Natural killer cell (primary cell): ENCODE measurements at regions not wholly inside any gene's neighbourhood (a gene's known extent, or its start where the extent isn't known, plus 50 kb on each side); places are given as distances from the start of the nearest gene placed in this dataset.
"Not testable (repeated sequence)": the region's sequence is repeated elsewhere in the genome, so short reads cannot be mapped to it uniquely, and the experiment has no call there.

Source experiments
- ATAC-seq, 3 donors: fragments of 150-1000 bp in 2 of 3; fragments of 200-7000 bp in 1 of 3; cut with Tn5 transposase; 1 replicate in 1 of 3; 2 replicates in 2 of 3; pipeline ENCODE4 v1.10.0; 2021; ENCODE audit warnings: mild to moderate bottlenecking in 2 of 3, moderate library complexity in 2 of 3
- DNase-seq, 2 donors: peaks; one replicate each; pipeline versions ENCODE4 v3.0.0 to v3.0.0-alpha.2; 2013 to 2021; ENCODE audit warnings: mixed read lengths in 1 of 2
- H3K27ac ChIP-seq: one replicate; pipeline ENCODE4 v1.5.1; 2013; ENCODE audit warnings: mild to moderate bottlenecking, low read length
- H3K27me3 ChIP-seq: one replicate; pipeline ENCODE4 v1.6.1; 2013; ENCODE audit warnings: low read length; ENCODE audit not compliant: control insufficient read depth, insufficient read depth
- H3K36me3 ChIP-seq: one replicate; pipeline ENCODE4 v1.6.1; 2013; ENCODE audit warnings: low read length; ENCODE audit not compliant: control insufficient read depth, insufficient read depth
- H3K4me1 ChIP-seq: one replicate; pipeline ENCODE4 v1.6.1; 2013; ENCODE audit warnings: low read length; ENCODE audit not compliant: control insufficient read depth, insufficient read depth
- H3K4me3 ChIP-seq: one replicate; pipeline ENCODE4 v1.5.1; 2013; ENCODE audit warnings: low read length
- H3K9me3 ChIP-seq: one replicate; pipeline ENCODE4 v1.6.1; 2013; ENCODE audit warnings: low read length; ENCODE audit not compliant: control insufficient read depth, insufficient read depth
- H3K27ac Mint-ChIP-seq, 2 donors: one replicate each; pipeline ENCODE4 v1.8.0; 2022; ENCODE audit warnings: mild to moderate bottlenecking in 2 of 2, mixed read lengths in 2 of 2, moderate library complexity in 1 of 2
- H3K27me3 Mint-ChIP-seq, 2 donors: one replicate each; pipeline ENCODE4 v1.8.0; 2022; ENCODE audit warnings: low read depth in 2 of 2, mixed read lengths in 2 of 2
- H3K36me3 Mint-ChIP-seq: one replicate; pipeline ENCODE4 v1.8.0; 2022; ENCODE audit warnings: mixed read lengths
- H3K4me1 Mint-ChIP-seq, 2 donors: one replicate each; pipeline ENCODE4 v1.8.0; 2022; ENCODE audit warnings: mixed read lengths in 2 of 2
- H3K4me3 Mint-ChIP-seq: one replicate; pipeline ENCODE4 v1.8.0; 2022; ENCODE audit warnings: mild to moderate bottlenecking, moderate library complexity, mixed read lengths
- H3K9me3 Mint-ChIP-seq, 2 donors: one replicate each; pipeline ENCODE4 v1.8.0; 2022; ENCODE audit warnings: mixed read lengths in 2 of 2
- WGBS: methylation state at CpG from one replicate; pipeline ENCODE4 v1.1.7; 2013; ENCODE audit warnings: missing lambda C conversion rate; ENCODE audit not compliant: insufficient coverage; 5-methylcytosine and 5-hydroxymethylcytosine counted together
- intact Hi-C: fragments of 100-400 bp; cut with micrococcal nuclease; formaldehyde crosslinking; loops from one replicate; pipeline ENCODE4 v1.14.2; 2022
- TF ChIP-seq, protein P1 (sequence below): fragments of 200-600 bp; IDR thresholded peaks from one replicate; pipeline ENCODE4 v1.8.0; 2022; ENCODE audit warnings: antibody characterized with exemption

GRCh38 chrY:21705309-21705708, 170.6 kb downstream of the RBMY1A1 start:
- intact Hi-C loops: no loop called here

DNA sequence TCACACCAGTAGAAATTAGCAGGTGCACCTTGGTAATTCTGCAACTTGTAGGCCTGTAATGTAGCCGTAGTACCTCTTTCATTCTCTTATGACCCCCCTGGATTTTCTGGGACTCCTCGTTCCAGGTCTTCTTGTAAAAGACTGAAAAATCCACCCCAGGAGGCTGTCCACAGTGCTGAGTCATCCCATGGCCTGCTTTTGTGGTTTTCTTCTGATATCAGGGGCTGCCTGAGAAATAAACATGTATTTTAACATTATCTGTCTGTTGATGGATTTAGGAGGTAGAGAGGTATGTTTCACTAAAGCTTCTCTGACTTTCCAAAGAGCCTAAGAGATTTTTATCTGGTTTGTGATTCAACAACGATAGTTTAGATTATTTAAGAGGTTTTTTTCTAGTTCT, 171.9 kb downstream of the RBMY1A1 start:
- H3K9me3 Mint-ChIP-seq, H3K27me3 ChIP-seq, DNase-seq, H3K4me3 ChIP-seq, H3K27ac Mint-ChIP-seq, H3K4me1 Mint-ChIP-seq, H3K36me3 Mint-ChIP-seq, H3K4me1 ChIP-seq, H3K27me3 Mint-ChIP-seq, H3K4me3 Mint-ChIP-seq, H3K9me3 ChIP-seq, H3K27ac ChIP-seq, intact Hi-C loops, ATAC-seq, H3K36me3 ChIP-seq: not testable (repeated sequence)
- 30% methylated on average over 2 of the region's 3 CpGs for WGBS

More at GRCh38 chrY:21705309-21705708, 170.6 kb downstream of the RBMY1A1 start:
- no peaks in the 10 kb centered on the region for H3K9me3 Mint-ChIP-seq
- no peak overlapping the region for H3K27ac ChIP-seq
- H3K4me3 Mint-ChIP-seq: no peak overlapping the region
- no peak overlapping the region for H3K4me3 ChIP-seq
- H3K27me3 ChIP-seq: no peaks in the 10 kb centered on the region
- no peak for DNase-seq
- H3K4me1 Mint-ChIP-seq: no peaks in the 10 kb centered on the region
- TF ChIP-seq, protein P1, sequence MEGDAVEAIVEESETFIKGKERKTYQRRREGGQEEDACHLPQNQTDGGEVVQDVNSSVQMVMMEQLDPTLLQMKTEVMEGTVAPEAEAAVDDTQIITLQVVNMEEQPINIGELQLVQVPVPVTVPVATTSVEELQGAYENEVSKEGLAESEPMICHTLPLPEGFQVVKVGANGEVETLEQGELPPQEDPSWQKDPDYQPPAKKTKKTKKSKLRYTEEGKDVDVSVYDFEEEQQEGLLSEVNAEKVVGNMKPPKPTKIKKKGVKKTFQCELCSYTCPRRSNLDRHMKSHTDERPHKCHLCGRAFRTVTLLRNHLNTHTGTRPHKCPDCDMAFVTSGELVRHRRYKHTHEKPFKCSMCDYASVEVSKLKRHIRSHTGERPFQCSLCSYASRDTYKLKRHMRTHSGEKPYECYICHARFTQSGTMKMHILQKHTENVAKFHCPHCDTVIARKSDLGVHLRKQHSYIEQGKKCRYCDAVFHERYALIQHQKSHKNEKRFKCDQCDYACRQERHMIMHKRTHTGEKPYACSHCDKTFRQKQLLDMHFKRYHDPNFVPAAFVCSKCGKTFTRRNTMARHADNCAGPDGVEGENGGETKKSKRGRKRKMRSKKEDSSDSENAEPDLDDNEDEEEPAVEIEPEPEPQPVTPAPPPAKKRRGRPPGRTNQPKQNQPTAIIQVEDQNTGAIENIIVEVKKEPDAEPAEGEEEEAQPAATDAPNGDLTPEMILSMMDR: no peak
- no peak for ATAC-seq
- H3K4me1 ChIP-seq: no peaks in the 10 kb centered on the region
- peaks cover 4% of the 10 kb centered on the region for H3K9me3 ChIP-seq
- no peaks in the 10 kb centered on the region for H3K36me3 Mint-ChIP-seq
- no peaks in the 10 kb centered on the region for H3K27me3 Mint-ChIP-seq
- no peak overlapping the region for H3K27ac Mint-ChIP-seq
- no peaks in the 10 kb centered on the region for H3K36me3 ChIP-seq

DNA sequence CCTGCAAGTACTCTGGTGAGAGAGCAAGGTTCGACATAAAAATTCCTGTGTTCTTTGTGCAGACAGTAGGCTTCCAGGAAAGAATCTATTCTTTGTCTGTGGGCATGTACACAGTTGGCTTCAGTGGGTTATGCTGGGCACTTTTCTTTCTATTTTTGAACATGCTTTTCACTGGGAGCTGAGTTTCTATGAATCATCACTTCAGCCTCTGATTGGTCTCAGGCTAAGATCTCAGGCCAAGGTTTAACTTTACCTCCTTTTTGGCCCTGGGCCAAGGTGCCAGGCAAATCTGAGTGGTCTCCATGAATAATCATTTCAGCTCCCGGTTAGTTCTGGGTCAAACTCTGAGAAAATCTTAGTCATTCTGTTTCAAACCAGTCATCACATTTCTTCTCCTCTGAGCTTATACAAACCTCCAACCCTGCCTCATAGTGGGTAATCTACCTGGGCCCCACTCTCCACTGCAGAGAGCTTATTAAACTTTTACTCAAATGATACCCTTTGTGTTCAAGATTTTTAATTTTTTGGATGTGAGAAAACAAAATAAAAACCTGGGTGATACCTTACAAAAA, 158.8 kb downstream of the RBMY1D start:
- H3K4me1 ChIP-seq, H3K4me3 ChIP-seq, H3K9me3 Mint-ChIP-seq, H3K4me3 Mint-ChIP-seq, H3K36me3 Mint-ChIP-seq, ATAC-seq, intact Hi-C loops, H3K9me3 ChIP-seq, H3K4me1 Mint-ChIP-seq, H3K36me3 ChIP-seq, DNase-seq, H3K27ac Mint-ChIP-seq, H3K27ac ChIP-seq, H3K27me3 Mint-ChIP-seq, H3K27me3 ChIP-seq: not testable (repeated sequence)
- WGBS: no CpG with 5 or more reads among the region's 2 CpGs

DNA sequence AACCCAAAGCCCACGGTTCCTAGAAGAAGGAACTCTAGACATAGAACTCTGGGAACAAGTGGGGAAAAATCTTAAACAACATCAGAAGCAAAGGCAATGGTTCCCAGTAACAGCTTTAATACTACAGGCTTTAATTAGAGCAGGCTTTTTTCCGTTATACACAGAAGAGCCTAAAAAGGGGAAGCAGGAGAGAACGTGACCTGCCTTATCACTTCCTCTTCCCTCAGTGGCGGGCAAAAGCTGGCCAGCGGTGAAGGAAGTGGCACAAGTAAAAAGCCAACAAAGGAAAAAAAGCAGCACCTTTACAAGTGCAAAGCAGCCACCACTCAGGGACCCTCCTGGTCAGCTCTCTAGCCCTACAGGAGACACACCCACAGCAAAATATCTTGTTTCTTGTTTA, 149.3 kb downstream of the RBMY1D start:
- H3K4me1 Mint-ChIP-seq, ATAC-seq, H3K36me3 ChIP-seq, H3K4me1 ChIP-seq, H3K9me3 Mint-ChIP-seq, H3K4me3 Mint-ChIP-seq, H3K27ac Mint-ChIP-seq, H3K27ac ChIP-seq, H3K36me3 Mint-ChIP-seq, intact Hi-C loops, H3K27me3 ChIP-seq, H3K27me3 Mint-ChIP-seq, H3K9me3 ChIP-seq, DNase-seq, H3K4me3 ChIP-seq: not testable (repeated sequence)
- no CpG with 5 or more reads among the region's 5 CpGs for WGBS

- H3K36me3 ChIP-seq, H3K9me3 Mint-ChIP-seq, H3K9me3 ChIP-seq, H3K4me3 Mint-ChIP-seq, H3K27ac Mint-ChIP-seq, ATAC-seq, H3K4me1 Mint-ChIP-seq, H3K27me3 Mint-ChIP-seq, H3K4me3 ChIP-seq, H3K27ac ChIP-seq, H3K36me3 Mint-ChIP-seq, H3K27me3 ChIP-seq, DNase-seq, intact Hi-C loops, H3K4me1 ChIP-seq: not testable (repeated sequence)
- no CpG with 5 or more reads among the region's 5 CpGs for WGBS
Observed at GRCh38 chrY:21760243-21760642, 134.1 kb downstream of the RBMY1D start.

GRCh38 chrY:21767824-21768223, 126.5 kb downstream of the RBMY1D start:
- H3K27ac Mint-ChIP-seq, H3K4me1 ChIP-seq, H3K27me3 ChIP-seq, H3K27me3 Mint-ChIP-seq, H3K36me3 Mint-ChIP-seq, H3K36me3 ChIP-seq, H3K27ac ChIP-seq, ATAC-seq, H3K4me3 Mint-ChIP-seq, H3K4me3 ChIP-seq, DNase-seq, H3K4me1 Mint-ChIP-seq, H3K9me3 ChIP-seq, intact Hi-C loops, H3K9me3 Mint-ChIP-seq: not testable (repeated sequence)
- WGBS: no CpG with 5 or more reads among the region's 1 CpG

DNA sequence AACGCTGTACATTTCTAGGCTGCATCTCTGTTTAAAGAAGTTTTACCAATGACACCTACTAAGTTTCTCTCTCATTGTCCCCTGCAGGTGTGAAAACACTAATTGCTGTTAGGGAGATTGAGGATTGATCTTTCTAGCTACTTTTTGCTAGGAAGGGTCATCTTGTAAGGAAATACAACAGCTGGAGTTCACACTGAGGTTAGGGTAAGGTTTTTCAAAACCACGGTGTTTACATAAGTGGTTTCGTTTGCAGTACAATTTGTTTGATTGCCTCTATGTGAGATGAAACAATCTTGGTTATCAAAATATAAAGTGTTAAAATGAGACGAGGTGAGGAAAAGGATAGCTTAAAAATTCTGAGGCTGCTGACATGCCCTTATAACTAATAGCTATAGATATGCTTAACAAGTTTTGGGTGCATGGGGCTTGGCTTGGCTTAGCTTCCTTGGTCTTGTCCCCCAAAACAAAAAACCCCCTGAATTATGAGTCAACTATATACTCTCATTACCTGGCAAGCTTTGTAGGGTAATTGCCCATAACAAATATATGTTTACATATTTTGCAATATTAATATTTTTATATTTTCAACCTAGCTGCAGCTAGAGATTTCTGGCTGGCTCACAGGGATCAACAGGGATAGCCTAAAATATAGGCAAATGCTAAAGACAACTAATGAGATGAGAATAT, 112.0 kb downstream of the RBMY1D start:
- DNase-seq, H3K9me3 Mint-ChIP-seq, H3K4me3 ChIP-seq, H3K27me3 Mint-ChIP-seq, H3K9me3 ChIP-seq, H3K27ac Mint-ChIP-seq, H3K36me3 ChIP-seq, H3K27ac ChIP-seq, intact Hi-C loops, H3K4me3 Mint-ChIP-seq, H3K36me3 Mint-ChIP-seq, ATAC-seq, H3K27me3 ChIP-seq, H3K4me1 Mint-ChIP-seq, H3K4me1 ChIP-seq: not testable (repeated sequence)
- no CpG with 5 or more reads among the region's 4 CpGs for WGBS
